LNCAP (cell line): ENCODE measurements at regions not wholly inside any gene's neighbourhood (a gene's known extent, or its start where the extent isn't known, plus 50 kb on each side); places are given as distances from the start of the nearest gene placed in this dataset.

Source experiments
- TF ChIP-seq, protein P1 (sequence below): fragments of 450-650 bp; IDR thresholded peaks from 2 replicates; pipeline ENCODE4 v1.5.1; 2017; ENCODE audit warnings: mild to moderate bottlenecking

DNA sequence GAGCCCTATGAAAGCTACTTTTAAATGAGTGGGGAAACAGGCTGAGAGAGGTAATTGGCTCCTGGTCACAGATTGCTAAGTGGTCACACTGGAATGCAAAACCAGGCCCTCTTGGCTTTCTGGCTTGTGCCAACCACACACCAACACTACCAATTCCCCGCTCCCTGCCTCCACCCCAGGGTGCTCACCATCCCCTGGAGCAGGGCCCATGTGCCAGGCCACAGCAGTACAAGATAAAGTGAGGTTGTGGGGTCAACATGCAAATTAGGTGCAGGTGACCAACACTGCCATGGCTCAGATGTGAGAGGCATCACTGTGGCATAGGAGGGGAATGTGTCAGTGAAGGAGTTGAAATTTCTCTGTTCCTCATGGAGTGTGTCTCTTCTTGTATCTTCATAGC is 312.5 kb downstream of the MYCN start:
- TF ChIP-seq, protein P1, sequence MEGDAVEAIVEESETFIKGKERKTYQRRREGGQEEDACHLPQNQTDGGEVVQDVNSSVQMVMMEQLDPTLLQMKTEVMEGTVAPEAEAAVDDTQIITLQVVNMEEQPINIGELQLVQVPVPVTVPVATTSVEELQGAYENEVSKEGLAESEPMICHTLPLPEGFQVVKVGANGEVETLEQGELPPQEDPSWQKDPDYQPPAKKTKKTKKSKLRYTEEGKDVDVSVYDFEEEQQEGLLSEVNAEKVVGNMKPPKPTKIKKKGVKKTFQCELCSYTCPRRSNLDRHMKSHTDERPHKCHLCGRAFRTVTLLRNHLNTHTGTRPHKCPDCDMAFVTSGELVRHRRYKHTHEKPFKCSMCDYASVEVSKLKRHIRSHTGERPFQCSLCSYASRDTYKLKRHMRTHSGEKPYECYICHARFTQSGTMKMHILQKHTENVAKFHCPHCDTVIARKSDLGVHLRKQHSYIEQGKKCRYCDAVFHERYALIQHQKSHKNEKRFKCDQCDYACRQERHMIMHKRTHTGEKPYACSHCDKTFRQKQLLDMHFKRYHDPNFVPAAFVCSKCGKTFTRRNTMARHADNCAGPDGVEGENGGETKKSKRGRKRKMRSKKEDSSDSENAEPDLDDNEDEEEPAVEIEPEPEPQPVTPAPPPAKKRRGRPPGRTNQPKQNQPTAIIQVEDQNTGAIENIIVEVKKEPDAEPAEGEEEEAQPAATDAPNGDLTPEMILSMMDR, result no peak

DNA sequence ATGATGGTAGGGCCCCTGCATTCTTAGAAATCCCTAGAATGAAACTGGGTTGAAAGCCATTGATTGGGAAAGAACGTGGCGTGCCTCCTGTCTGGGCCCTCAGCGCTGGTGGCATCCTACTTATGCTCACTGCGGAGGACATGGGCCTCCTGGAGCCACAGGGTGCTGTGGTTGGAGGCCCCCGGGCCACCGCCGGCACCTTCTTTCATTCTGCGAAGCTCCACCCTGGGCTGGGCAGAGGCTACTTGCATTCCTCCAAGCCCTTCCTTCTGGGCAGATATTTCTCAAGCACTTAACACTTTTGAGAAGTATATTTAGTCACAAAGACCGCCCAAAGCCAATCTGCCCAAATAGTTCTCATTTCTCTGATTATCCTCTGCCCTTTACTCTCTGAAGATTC is 311.9 kb downstream of the MYCN start:
- TF ChIP-seq, protein P1, result no peak

DNA sequence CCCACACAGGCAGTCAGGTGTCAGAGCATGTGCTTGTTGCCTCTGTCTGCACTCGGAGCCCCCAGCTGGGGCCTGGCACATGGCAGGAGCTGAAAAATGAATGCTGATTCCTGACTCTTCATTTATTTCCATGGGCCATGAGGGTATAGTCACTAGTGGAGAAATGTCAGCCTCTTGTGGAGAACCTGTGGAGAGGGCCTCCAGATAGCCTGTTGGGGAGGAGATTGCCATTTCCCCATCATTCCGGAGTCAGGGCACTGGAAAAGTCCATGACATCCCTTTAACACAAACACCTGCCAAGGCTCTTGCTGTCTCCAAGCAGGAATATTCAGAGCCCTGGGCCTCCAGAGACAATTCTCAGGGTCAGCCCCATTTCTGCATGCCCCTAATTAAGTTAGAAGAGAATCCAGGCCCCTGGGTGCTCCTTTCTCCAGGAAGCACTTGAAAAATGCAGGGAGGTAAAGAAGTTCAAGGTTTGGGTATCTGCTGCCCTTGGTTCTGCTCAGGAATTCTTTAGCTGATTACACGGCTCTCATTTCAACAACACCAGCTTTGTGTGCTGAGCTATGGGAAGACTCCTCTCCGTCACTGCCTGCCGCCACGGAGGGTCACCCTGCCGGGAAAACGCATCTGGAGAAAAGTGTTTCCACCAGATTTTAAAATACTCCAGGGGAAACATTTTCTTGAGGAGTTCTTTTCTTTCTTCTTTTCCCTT is 311.3 kb downstream of the MYCN start:
- TF ChIP-seq, protein P1, result no peak

DNA sequence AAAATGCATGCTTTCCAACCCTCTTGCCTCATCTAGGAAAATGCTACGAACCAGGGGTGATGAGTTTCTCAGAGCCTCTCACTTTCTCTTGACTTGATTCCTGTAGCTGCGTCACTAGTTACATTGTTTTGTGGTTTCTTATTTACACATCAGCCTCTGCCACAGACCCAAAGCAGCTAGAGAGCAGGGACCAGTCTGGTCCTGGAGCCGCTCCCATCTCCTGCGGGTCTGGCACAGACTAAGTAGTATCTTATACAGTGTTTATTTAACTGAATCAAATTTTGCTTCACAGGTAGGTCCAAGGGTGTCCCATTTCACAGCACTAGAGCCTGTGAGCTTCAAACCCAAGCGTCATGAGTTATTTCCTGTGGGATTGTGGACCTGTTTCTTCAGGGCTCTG is 310.5 kb downstream of the MYCN start:
- TF ChIP-seq, protein P1, result no peak

DNA sequence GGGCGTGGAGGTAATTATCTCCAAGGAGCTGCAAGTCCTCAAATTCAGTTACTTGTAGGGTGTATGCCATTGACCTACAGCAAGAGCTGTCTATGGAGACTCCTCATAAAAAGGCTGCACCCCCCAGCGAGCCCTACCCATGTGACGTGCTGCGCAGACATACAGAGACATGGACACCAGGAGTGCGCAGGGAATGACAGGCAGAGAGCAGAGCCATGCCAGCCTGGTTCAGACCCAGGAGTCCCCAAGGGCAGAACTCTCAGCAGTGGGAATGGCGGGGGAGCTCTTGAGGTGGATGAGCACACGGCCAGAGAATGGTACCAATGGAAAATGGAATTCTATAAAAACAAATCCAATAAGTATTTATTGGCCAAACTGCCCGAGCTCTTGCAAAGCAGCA is 310.1 kb downstream of the MYCN start:
- TF ChIP-seq, protein P1, result no peak

DNA sequence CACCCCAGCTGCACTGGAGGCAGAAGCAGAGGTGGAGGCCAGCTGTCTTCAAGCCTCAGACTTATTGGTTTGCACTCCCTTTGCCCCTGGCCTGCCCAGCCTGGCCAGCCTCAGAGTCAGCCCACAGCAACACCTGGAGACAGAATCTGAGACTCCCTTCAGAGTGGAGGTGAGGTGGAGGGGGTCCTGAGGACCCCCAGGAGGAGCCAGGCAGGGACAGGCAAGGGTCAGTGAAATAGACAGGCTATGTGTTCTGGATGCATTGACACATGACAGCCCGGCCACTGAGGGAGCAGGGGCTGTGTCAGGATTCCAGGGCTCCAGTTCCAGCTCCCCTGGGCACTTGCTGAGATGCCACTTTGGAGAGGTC is 309.7 kb downstream of the MYCN start:
- TF ChIP-seq, protein P1, result no peak

DNA sequence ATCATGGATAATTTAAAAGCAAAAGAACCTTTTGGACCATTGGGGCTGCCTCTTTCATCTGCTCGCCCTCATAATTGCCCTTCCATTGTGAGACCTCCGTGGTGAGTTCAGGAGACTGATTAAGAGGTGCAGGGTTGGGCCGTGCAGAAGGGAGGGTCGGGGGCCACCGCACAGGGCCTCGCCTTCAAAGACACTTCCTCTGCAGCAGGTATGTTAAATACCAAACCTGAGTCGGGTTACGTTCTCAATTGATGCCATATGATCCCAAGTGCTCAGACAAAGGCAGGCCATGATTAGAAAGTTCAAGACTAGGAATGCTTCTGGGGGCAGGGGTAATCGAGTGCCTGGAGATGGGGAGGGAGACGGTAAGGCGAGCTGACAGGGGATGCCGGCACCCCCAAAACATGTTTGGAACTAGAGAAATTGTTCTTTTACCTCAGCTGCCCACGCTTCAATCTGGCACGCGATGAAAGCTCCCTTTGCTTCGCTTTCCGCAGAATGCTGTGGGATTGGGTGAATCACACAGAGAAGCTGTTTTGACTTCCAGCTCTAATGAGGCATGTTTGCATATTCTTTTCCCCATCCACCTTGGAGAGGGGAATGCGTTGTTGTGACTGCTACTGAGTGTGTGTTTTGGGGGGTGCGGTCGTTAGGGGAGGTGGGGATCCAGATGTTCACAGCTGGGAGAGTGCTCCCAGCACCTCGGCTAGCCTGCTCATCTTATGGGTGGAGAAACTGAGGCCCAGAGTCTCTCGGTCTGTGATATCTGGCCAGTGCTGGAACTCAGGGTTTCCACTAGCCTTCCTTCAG is 309.1 kb downstream of the MYCN start:
- TF ChIP-seq, protein P1, result no peak
